VCaP (cell line): ENCODE measurements at regions not wholly inside any gene's neighbourhood (a gene's known extent, or its start where the extent isn't known, plus 50 kb on each side); places are given as distances from the start of the nearest gene placed in this dataset.

Source experiments
- H3K27ac ChIP-seq: fragments of 450-650 bp; 2 replicates; pipeline ENCODE4 v1.5.1; 2017
- TF ChIP-seq, protein P1 (sequence below): fragments of 450-650 bp; conservative IDR thresholded peaks from 2 replicates; pipeline ENCODE4 v1.5.1; 2017; ENCODE audit warnings: mild to moderate bottlenecking, moderate library complexity

DNA sequence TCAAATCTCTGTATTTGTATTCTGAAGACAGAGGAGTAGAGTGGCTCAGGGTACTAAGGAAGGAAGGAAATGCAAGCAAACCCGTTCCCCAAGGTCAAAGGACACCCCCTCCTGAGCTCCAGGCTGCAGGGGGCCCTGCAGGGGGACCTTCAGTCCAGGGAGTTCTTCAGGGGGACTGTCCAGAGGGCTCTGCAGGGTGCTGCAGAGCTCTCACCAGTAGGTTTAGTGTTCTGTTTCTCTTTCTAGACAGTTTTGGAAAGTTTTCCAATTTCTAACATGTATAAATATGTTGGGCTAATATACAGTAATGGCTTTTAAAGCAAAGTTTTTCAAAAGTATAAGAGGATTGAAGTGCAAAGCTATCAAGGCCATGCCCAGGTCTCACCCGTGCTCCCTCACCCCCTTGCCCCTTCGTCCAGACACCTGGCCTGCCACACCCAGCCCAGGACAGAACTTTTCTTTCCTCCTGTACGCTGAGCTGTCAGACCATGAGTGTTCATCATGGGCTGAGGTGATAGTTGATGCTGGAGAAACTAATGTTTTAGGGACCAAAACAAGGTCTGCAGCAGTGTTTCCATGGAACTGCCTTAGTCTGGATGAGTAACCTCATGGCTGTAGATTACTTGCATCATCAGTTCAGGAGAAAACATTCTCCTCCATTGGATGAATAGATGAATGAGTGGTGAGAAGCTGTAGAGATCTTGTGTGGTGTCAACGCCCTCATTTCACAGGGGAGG is 134.2 kb downstream of the GLI2 start:
- TF ChIP-seq, protein P1, sequence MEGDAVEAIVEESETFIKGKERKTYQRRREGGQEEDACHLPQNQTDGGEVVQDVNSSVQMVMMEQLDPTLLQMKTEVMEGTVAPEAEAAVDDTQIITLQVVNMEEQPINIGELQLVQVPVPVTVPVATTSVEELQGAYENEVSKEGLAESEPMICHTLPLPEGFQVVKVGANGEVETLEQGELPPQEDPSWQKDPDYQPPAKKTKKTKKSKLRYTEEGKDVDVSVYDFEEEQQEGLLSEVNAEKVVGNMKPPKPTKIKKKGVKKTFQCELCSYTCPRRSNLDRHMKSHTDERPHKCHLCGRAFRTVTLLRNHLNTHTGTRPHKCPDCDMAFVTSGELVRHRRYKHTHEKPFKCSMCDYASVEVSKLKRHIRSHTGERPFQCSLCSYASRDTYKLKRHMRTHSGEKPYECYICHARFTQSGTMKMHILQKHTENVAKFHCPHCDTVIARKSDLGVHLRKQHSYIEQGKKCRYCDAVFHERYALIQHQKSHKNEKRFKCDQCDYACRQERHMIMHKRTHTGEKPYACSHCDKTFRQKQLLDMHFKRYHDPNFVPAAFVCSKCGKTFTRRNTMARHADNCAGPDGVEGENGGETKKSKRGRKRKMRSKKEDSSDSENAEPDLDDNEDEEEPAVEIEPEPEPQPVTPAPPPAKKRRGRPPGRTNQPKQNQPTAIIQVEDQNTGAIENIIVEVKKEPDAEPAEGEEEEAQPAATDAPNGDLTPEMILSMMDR = no peak
- no peak overlapping the region for H3K27ac ChIP-seq

DNA sequence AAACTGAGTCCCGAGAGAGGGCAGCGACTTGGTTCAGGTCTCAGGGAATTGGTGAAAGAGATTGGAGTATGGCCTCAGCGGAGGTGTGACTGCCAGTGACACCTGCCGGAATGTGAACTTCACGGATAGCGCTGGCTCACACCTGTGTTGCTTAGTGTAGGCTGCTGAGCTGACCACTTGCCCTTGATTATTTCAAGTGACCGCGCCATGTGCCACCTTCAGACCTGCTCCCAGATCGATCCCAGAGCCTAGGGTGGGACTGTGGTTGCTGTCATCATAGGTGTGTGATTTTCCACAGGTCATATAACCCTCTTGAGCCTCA is 134.8 kb downstream of the GLI2 start:
- TF ChIP-seq, protein P1 = no peak

DNA sequence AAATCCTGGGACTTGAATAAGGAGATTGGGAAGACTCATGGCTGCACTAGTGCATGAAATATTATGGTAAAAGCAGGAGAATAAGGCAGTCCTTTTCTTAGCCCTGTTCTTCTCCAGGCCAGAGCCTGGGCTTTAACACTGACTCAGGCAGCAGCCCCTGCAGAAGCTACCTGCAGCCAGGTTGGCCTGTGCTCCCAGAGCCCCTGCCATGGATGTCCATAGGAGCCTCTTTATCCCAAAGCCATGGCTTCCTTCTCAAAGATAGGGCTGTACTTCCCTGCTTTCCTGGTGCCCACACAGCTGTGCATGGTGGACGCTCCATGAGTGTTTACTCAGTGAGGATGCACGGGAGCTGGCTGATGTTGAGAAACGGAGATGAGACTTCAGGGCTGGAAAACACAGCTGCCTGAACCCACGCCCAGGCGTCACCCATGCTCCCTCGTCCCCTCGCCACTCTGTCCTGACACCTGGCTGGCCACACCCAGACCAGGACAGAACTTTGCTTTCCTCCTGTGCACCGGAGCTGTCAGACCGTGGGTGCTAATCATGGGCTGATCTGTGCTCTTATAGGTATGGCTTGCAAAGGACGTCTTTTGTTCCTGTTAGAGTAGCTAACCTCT is 135.5 kb downstream of the GLI2 start:
- TF ChIP-seq, protein P1 = no peak
- H3K27ac ChIP-seq = no peak overlapping the region

More for the DNA sequence above, 134.8 kb downstream of the GLI2 start:
- no peak overlapping the region for H3K27ac ChIP-seq

DNA sequence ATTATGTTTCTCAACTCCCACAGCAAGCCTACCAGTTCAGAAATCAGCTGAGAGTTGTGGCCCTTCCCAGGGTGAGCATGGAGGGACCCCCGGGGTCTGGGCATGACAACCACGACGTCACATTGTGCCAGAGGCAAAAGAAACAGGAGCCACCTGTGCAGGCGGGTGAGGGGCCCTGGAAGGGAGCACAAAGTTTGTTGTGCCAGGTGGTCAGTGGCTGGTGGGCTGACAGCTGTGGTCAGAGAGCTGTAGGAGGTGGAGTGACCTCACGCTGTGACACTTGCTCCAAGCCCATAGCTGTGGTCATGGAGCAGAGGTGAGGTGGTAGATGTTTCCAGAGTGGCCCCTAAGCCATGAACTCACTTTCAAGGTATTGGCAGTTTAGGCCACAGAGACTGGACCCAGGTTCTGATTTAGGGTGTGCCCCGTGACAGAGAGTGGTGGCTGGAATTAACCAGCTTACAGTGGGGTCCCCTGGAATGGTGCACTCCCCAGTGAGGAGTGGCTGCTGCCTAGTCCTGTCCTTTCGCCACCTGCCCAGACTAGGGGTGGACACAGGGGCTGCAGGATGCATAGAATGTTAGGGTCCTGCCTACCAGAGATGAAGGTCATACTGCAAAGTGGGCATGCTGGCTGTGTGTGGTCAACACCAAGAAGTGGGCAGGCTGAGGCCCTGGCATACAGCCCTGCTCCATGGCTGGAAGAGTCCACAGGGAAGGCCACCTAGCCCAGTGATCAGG is 136.4 kb downstream of the GLI2 start:
- TF ChIP-seq, protein P1 = no peak

DNA sequence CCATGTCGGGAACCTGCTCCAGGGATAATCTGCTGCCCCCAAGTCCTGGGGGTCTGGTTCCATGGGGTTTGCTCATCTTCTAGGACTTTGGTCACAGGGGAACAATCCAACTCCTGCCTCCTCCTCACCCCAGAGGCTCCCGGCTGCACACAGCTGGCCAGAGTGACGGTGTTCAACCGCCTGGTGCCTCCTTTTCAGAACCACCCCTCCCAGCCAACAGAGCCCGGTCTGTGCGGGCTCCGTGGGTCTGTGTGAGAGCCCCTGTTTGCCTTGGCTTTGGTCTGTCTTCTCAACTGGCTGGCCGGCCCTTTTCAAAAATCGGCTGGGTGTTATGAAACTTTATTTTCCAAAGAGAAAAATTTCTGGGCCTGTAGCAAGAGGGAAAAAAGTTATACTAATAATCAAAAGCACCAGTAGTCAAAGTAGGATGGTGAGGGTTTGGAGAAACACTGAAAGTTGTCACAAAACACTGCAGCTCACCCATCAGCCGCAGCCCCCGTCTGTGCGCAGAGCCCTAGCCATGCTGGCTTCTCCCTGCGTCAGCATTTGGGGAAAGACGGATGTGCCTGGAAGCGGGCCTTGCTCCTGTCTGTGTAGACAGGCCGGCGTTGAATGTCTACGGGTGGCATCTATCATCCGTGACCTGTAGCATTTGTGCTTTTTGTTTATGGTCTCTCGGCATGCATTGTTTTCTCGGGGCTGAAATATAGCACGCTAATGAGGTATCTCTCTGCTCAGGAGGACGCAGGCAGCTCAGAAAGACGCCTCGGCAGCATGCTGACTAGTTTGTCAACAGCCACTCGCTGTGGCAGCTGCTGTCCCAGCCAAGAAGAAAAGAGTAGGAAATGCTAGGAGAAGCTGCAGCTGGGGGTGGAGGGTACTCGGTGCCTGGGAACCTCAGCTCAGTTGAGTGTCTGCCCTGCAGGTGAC is 138.6 kb downstream of the GLI2 start:
- no peak overlapping the region for H3K27ac ChIP-seq
- TF ChIP-seq, protein P1 = no peak

More for the DNA sequence above, 136.4 kb downstream of the GLI2 start:
- H3K27ac ChIP-seq = no peak overlapping the region

DNA sequence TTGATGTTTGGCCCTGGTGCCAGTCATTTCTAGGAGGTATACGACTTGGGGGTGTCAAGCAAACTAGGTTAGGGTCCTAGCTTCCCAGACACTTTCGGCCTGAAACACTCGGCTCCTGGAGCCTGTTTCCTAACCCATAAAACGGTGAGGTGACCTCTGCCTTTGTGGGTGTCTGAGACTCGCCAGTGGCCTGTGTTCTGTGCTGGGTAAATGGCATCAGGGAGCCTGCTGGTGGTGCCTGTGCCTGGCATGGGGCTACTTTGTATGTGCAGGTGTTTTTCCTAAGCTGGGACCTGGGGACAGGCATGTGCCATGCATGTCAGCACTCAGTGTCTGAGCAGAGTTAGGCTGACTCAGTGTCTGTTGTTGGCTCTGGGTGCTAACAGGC is 139.2 kb downstream of the GLI2 start:
- TF ChIP-seq, protein P1 = no peak
- no peak overlapping the region for H3K27ac ChIP-seq

DNA sequence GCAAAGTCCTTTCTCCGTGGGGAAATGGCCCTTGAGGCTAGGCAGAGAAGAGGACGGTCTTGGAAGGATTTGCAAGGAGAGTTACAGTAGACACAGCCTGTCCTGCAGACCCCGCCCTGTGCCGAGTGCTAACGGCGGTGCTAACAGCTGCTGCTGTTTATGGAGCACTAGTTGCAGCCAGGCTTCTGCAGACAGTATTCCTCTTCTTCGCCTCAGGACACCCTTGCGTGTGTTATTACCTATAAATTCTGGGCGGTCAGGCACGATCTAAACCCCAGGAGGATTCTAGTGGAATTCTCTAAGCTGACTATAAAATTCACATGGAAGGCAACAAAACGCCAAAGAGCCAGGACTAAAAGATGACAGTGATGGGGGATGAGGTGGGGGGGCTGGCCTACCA is 139.8 kb downstream of the GLI2 start:
- H3K27ac ChIP-seq = no peak overlapping the region
- TF ChIP-seq, protein P1 = no peak
